Neural progenitor cell (in vitro differentiated cells): ENCODE measurements at regions not wholly inside any gene's neighbourhood (a gene's known extent, or its start where the extent isn't known, plus 50 kb on each side); places are given as distances from the start of the nearest gene placed in this dataset.

Source experiments
- CTCF ChIP-seq: fragments of 200-600 bp; sonication (generic); IDR thresholded peaks from 2 replicates; pipeline ENCODE4 v1.5.1; 2017; ENCODE audit warnings: antibody characterized with exemption, mild to moderate bottlenecking
- EZH2 ChIP-seq: fragments of 200-600 bp; sonication (generic); IDR thresholded peaks from 2 replicates; pipeline ENCODE4 v1.6.1; 2017; ENCODE audit warnings: antibody characterized with exemption, mild to moderate bottlenecking, moderate library complexity

- TF ChIP-seq CTCF (no peak), EZH2 (no peak)
Measured at GRCh38 chr18:73688161-73688560, 459.5 kb downstream of the FBXO15 start.
